Fibroblast of mammary gland (primary cell): ENCODE measurements at regions not wholly inside any gene's neighbourhood (a gene's known extent, or its start where the extent isn't known, plus 50 kb on each side); places are given as distances from the start of the nearest gene placed in this dataset.

Experiments used
- DNase-seq: peaks from one replicate; pipeline ENCODE4 v3.0.0-alpha.2; 2010; ENCODE audit warnings: low read depth
- H3K4me3 ChIP-seq: 2 replicates; pipeline ENCODE4 v1.5.1; 2011; ENCODE audit warnings: low read depth, mild to moderate bottlenecking, low read length, moderate library complexity; ENCODE audit not compliant: control insufficient read depth
- CTCF ChIP-seq: conservative IDR thresholded peaks from 2 replicates; pipeline ENCODE4 v1.5.1; 2011; ENCODE audit warnings: low read depth, low read length, inconsistent platforms; ENCODE audit not compliant: control insufficient read depth, insufficient read depth

DNA sequence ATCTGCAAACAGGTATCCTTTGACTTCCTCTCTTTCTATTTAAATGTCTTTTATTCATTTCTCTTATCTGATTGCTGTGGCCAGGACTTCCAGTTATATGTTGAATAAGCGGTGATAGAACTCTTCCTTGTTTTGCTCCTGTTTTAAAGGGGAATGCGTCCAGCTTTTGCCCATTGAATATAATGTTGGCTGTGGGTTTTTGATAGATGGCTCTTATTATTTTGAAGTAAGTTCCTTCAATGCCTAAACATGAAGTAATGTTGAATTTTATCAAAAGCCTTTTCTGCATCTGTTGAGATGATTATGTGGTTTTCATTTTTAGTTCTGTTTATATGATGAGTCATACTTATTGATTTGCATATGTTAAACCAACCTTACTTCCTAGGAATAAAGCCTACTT, 300.5 kb upstream of the CTNND2 start:
- no peak overlapping the region for H3K4me3 ChIP-seq
- TF ChIP-seq CTCF: no peak
- DNase-seq: no peak

GRCh38 chr5:12193536-12193935, 289.3 kb upstream of the CTNND2 start:
- no peak for DNase-seq
- no peak for TF ChIP-seq CTCF
- no peak overlapping the region for H3K4me3 ChIP-seq

- no peak for DNase-seq
- no peak for TF ChIP-seq CTCF
- no peak overlapping the region for H3K4me3 ChIP-seq
These were observed 278.8 kb upstream of the CTNND2 start for GRCh38 chr5:12183003-12183402.

DNA sequence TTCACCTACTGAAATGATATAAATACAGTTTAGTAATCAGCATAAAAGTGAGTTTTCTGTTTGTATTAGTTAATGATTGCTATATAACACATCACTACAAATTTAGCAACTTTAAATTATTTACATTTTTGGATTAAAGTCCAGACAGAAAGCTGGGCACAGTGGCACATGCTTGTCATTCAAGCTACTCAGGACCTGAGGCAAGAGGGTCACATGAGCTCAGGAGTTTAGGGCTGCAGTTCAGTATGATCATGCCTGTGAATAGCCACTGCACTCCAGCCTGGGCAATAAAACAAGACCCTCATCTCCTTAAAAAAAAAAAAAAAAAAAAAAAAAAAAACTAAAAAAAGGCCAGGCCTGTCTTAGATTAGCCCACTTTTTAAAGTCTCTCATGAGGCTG, 273.6 kb upstream of the CTNND2 start:
- no peak overlapping the region for H3K4me3 ChIP-seq
- no peak for DNase-seq
- TF ChIP-seq CTCF: no peak

DNA sequence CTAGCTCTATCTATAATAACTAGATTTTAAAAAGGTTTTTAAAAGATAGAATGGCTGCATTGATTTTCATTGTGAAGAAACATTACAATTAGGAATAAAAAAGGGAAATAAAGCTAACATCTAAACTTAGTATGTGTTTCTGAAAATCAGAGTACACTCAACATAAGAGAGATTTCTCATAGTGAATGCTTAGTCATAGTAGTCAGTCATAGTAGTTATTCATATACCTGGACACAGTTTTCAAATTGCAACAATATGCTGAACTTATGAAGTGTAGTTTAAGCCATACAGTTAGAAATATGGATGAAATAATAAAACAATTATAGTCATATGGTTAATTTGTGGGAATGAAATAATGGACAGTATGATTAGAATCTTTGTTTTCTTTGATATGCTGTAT, 273.0 kb upstream of the CTNND2 start:
- no peak for TF ChIP-seq CTCF
- DNase-seq: no peak
- no peak overlapping the region for H3K4me3 ChIP-seq

DNA sequence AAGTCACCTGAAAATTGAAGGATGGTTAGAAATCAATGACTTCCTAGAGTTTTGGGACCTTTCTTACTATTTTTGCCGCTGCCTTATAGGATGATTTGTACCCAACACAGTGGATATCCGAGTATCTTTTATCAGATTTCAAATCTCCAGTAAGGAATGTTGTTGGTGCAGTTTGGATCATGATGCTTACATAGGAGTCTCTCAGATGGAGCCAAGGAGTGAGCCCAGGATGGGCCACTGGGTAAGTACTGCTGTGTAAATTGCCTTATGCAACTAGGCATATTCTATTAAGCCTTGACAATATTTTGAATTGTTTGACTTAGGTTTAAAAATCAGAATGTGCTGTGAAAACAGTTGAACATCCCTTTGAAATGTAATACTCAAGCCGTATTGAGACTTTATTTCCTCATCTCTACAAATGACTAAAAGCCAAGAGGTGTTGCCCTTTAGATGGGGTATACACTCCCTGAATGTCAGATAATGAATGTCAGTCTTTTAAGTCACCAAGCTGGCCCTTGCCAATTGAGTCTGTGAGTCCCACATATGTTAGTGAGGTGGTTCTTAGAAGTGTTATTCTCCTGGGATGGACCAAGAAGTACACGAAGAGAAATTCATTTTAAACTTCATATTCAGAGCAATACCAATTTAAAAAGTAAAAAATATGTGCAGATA, 271.8 kb upstream of the CTNND2 start:
- no peak for DNase-seq
- TF ChIP-seq CTCF: no peak
- H3K4me3 ChIP-seq: no peak overlapping the region

- no peak for TF ChIP-seq CTCF
- DNase-seq: no peak
- no peak overlapping the region for H3K4me3 ChIP-seq
These were observed 270.5 kb upstream of the CTNND2 start for GRCh38 chr5:12174734-12175133.
